ENCODE measurements at regions not wholly inside any gene's neighbourhood (a gene's known extent, or its start where the extent isn't known, plus 50 kb on each side); places are given as distances from the start of the nearest gene placed in this dataset.
"Not testable (repeated sequence)": the region's sequence is repeated elsewhere in the genome, so short reads cannot be mapped to it uniquely, and the experiment has no call there.

DNA sequence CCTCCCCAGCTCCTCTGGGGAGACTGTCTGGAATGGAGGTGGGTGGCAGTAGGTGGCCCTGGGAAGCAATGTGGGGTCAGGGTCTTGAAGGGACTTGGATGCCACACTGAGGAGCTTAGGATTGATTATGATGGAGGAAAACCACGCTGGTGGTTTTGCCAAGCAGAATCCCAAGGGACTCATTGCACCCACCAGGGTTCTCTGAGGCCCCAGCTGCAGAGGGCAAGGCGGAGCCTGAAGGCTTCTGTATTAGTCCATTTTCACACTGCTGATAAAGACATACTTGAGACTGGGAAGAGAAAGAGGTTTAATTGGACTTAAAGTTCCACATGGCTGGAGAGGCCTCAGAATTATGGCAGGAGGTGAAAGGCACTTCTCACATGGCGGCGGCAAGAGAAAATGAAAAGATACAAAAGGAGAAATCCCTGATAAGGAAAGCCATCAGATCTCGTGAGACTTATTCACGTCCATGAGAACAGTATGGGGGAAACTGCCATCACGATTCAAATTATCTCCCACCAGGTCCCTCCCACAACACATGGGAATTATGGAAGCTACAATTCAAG is 87.2 kb upstream of the YWHAQ start:
- no peak for DNase-seq (ENCODE audit: low read depth, low spot score)
- H3K27me3 ChIP-seq (ENCODE audit: insufficient read depth, insufficient read length), result no peaks in the 10 kb centered on the region
- no peaks in the 10 kb centered on the region for H3K9me3 ChIP-seq (ENCODE audit: insufficient read depth, low read length)
- H3K4me3 ChIP-seq (ENCODE audit: insufficient read length, low read depth), result no peak overlapping the region
- no peaks in the 10 kb centered on the region for H3K4me1 ChIP-seq (ENCODE audit: insufficient read depth, insufficient read length)
- H3K9ac ChIP-seq (ENCODE audit: insufficient read length, low read depth), result no peak overlapping the region
- no peaks in the 10 kb centered on the region for H3K36me3 ChIP-seq (ENCODE audit: insufficient read depth, insufficient read length, low read length)
- TF ChIP-seq ZNF274 (IDR thresholded peaks at IDR 0.05; ENCODE audit: low read depth, low read length), result no peak
- TF ChIP-seq YY1 (IDR thresholded peaks at IDR 0.05; ENCODE audit: insufficient read depth, insufficient read length), result no peak
- no peak for TF ChIP-seq SUZ12 (IDR thresholded peaks at IDR 0.05; ENCODE audit: extremely low read depth, insufficient read depth, insufficient read length)

DNA sequence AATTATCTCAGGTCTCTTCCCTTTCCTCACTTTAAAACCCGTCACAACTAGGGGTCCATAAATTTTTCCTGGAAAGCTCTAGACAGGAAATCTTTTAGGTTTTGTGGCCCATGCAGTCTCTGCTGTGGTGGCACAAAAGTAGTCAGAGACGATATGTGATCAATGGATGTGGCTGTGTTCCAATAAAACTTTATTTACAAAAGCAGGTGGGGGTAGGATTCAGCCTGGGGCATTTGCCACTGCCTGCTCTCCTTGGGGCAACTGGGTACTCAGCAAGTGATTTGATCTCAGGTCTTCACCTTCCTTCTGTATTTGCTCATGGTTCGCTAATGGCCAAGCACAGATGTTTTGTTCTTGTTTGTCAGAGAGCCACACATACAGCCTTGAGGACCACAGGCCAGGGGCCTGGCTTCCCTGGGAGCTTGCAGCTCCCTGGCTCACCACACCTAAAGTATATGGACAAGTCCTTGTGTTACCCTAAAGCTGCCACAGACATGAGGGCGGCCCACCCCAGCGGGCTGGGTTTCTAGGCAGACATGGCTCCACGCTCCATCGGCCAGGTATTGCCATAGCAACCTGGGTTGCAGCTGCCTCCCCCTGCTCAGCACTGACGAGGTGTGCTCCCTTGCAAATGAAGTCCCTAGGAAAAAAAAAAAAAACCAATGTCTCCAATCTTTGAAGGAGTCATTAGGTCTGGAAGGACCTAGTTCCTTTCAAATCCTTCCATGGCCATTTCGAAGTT is 89.7 kb upstream of the YWHAQ start:
- no peaks in the 10 kb centered on the region for H3K27me3 ChIP-seq (ENCODE audit: insufficient read depth, insufficient read length)
- TF ChIP-seq ZNF274 (IDR thresholded peaks at IDR 0.05; ENCODE audit: low read depth, low read length) (no peak), YY1 (IDR thresholded peaks at IDR 0.05; ENCODE audit: insufficient read depth, insufficient read length) (no peak), SUZ12 (IDR thresholded peaks at IDR 0.05; ENCODE audit: extremely low read depth, insufficient read depth, insufficient read length) (no peak)
- no peak for DNase-seq (ENCODE audit: low read depth, low spot score)

DNA sequence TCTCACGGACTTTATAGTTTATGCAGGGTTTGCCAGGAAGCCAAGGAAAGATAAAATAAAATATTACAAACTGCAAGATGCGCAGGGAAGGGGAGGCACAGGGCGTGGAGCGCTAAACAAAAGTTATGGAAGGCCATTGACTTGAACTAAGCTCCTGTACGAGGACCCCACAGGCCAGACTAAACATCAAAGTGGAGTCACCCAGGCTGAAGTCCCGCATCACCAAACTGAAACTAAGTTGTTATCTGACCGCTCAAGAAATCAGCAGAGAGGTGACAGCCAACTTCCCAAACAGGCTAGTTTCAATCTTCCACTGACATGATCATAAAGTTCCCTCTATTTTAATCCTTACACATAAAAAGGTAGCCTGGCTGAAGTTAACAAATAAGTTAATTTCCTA is 90.5 kb upstream of the YWHAQ start:
- Histone ChIP-seq H3K36me3 (ENCODE audit: insufficient read depth, insufficient read length, low read length) (no peaks in the 10 kb centered on the region), H3K4me1 (ENCODE audit: insufficient read depth, insufficient read length) (peaks cover 3% of the 10 kb centered on the region), H3K27me3 (ENCODE audit: insufficient read depth, insufficient read length) (no peaks in the 10 kb centered on the region), H3K4me3 (ENCODE audit: insufficient read length, low read depth) (no peak overlapping the region), H3K9ac (ENCODE audit: insufficient read length, low read depth) (no peak overlapping the region), H3K9me3 (ENCODE audit: insufficient read depth, low read length) (no peaks in the 10 kb centered on the region)
- TF ChIP-seq ZNF274 (IDR thresholded peaks at IDR 0.05; ENCODE audit: low read depth, low read length), result no peak
- DNase-seq (ENCODE audit: low read depth, low spot score), result no peak

More for the DNA sequence above, 89.7 kb upstream of the YWHAQ start:
- Histone ChIP-seq H3K9ac (ENCODE audit: insufficient read length, low read depth) (no peak overlapping the region), H3K36me3 (ENCODE audit: insufficient read depth, insufficient read length, low read length) (no peaks in the 10 kb centered on the region), H3K4me3 (ENCODE audit: insufficient read length, low read depth) (no peak overlapping the region), H3K9me3 (ENCODE audit: insufficient read depth, low read length) (no peaks in the 10 kb centered on the region), H3K4me1 (ENCODE audit: insufficient read depth, insufficient read length) (peaks cover 3% of the 10 kb centered on the region)

DNA sequence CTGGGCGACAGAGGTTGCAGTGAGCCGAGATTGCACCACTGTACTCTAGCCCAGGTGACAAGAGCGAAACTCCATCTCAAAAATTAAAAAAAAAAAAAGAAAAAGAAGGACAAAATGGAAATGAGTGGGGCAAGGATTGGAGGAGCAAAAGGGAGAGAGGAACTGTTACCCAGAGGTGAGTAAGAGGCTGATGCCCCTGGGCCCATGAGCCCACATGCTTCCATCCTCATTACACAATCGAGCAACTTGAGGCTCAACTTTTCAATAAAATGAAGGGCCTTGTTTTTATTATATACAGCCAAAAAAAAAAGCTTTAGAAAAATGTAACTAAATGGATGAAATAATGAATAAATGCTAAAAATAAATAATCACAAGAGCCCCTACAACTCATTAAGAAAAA is 91.7 kb upstream of the YWHAQ start:
- no peak for DNase-seq (ENCODE audit: low read depth, low spot score)
- Histone ChIP-seq H3K9me3 (ENCODE audit: insufficient read depth, low read length) (no peaks in the 10 kb centered on the region), H3K9ac (ENCODE audit: insufficient read length, low read depth) (no peak overlapping the region), H3K27me3 (ENCODE audit: insufficient read depth, insufficient read length) (no peaks in the 10 kb centered on the region), H3K36me3 (ENCODE audit: insufficient read depth, insufficient read length, low read length) (no peaks in the 10 kb centered on the region), H3K4me3 (ENCODE audit: insufficient read length, low read depth) (no peak overlapping the region), H3K4me1 (ENCODE audit: insufficient read depth, insufficient read length) (peaks cover 3% of the 10 kb centered on the region)
- TF ChIP-seq SUZ12 (IDR thresholded peaks at IDR 0.05; ENCODE audit: extremely low read depth, insufficient read depth, insufficient read length) (no peak), YY1 (IDR thresholded peaks at IDR 0.05; ENCODE audit: insufficient read depth, insufficient read length) (no peak), ZNF274 (IDR thresholded peaks at IDR 0.05; ENCODE audit: low read depth, low read length) (no peak)

DNA sequence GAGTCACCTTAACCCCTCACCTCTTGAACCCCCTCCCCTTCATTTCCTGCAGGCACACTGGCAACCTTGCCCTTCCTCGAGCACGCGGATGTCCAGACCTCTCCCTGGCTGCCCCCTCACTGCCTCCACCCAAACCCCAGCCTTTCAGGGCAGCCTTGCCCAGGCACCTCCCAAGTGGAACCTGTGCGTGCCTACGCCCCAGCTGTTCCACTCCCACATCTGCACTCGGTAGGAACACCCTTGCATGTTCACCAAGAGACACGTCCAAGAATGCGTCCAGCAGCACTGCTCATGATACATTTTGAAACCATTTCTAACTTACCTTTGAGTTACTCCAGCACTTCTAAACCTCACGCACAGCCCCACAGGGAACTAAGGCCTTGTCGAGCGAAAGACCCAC is 93.8 kb upstream of the YWHAQ start:
- peaks cover 3% of the 10 kb centered on the region for H3K4me1 ChIP-seq (ENCODE audit: insufficient read depth, insufficient read length)
- no peak overlapping the region for H3K4me3 ChIP-seq (ENCODE audit: insufficient read length, low read depth)
- no peaks in the 10 kb centered on the region for H3K27me3 ChIP-seq (ENCODE audit: insufficient read depth, insufficient read length)
- H3K36me3 ChIP-seq (ENCODE audit: insufficient read depth, insufficient read length, low read length), result no peaks in the 10 kb centered on the region
- H3K9me3 ChIP-seq (ENCODE audit: insufficient read depth, low read length), result no peaks in the 10 kb centered on the region
- H3K9ac ChIP-seq (ENCODE audit: insufficient read length, low read depth), result no peak overlapping the region
- TF ChIP-seq SUZ12 (IDR thresholded peaks at IDR 0.05; ENCODE audit: extremely low read depth, insufficient read depth, insufficient read length) (no peak), ZNF274 (IDR thresholded peaks at IDR 0.05; ENCODE audit: low read depth, low read length) (no peak), YY1 (IDR thresholded peaks at IDR 0.05; ENCODE audit: insufficient read depth, insufficient read length) (no peak)
- DNase-seq (ENCODE audit: low read depth, low spot score), result no peak

DNA sequence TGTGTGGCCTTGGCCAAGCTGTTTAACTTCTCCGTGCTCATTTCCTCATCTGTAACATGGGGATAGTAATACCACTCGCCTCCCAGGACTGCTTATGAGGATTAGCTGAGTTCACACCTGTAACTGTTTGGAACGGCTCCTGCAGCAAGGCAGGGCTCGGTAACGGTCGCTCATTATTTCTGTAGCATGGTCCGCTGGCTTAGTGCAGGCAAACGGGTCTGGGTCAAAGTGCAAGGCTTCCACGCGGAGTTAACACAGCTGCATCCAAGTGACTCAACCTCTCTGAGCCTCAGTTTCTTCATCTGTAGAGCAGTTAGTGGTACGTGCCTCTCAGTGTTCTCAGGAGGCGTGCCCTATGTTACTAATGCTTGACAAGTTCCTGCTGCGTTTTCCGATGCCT is 94.3 kb upstream of the YWHAQ start:
- no peak overlapping the region for H3K9ac ChIP-seq (ENCODE audit: insufficient read length, low read depth)
- peaks cover 9% of the 10 kb centered on the region for H3K4me1 ChIP-seq (ENCODE audit: insufficient read depth, insufficient read length)
- TF ChIP-seq YY1 (IDR thresholded peaks at IDR 0.05; ENCODE audit: insufficient read depth, insufficient read length) (no peak), ZNF274 (IDR thresholded peaks at IDR 0.05; ENCODE audit: low read depth, low read length) (no peak), SUZ12 (IDR thresholded peaks at IDR 0.05; ENCODE audit: extremely low read depth, insufficient read depth, insufficient read length) (no peak)
- H3K27me3 ChIP-seq (ENCODE audit: insufficient read depth, insufficient read length), result no peaks in the 10 kb centered on the region
- H3K36me3 ChIP-seq (ENCODE audit: insufficient read depth, insufficient read length, low read length), result no peaks in the 10 kb centered on the region
- H3K4me3 ChIP-seq (ENCODE audit: insufficient read length, low read depth), result no peak overlapping the region
- DNase-seq (ENCODE audit: low read depth, low spot score), result no peak
- no peaks in the 10 kb centered on the region for H3K9me3 ChIP-seq (ENCODE audit: insufficient read depth, low read length)

DNA sequence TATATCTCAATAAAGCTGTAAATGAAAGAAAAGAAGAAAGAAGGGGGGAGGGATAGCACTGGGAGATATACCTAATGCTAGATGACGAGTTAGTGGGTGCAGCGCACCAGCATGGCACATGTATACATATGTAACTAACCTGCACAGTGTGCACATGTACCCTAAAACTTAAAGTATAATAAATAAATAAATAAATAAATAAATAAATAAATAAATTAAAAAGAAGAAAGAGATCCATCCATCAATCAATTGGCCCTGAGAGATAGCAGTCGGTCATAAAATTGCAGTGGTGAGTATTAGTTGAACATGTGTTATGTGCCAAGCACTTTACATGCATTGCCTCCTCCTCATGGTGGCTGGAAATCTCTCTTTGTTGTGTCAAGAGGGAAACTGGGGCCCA is 95.2 kb upstream of the YWHAQ start:
- H3K9me3 ChIP-seq (ENCODE audit: insufficient read depth, low read length), result not testable (repeated sequence)

DNA sequence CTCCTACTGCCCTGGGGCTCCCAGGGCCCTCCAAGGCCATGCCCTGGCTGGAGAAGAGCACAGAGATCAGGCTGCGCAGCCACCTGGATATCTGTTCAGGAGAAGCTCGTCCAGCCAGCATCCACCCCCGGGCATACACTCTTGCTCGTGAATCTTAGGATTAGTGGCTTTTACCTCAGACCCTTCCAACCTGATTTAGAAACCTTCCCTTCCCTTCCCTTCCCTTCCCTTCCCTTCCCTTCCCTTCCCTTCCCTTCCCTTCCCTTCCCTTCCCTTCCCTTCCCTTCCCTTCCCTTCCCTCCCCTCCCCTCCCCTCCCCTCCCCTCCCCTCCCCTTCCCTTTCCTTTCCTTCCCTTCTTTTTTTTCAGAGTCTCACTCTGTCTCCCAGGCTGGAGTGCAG is 99.7 kb upstream of the YWHAQ start:
- not testable (repeated sequence) for H3K36me3 ChIP-seq (ENCODE audit: insufficient read depth, insufficient read length, low read length); H3K4me3 ChIP-seq (ENCODE audit: insufficient read length, low read depth); H3K9me3 ChIP-seq (ENCODE audit: insufficient read depth, low read length)

More for the DNA sequence above, 95.2 kb upstream of the YWHAQ start:
- DNase-seq (ENCODE audit: low read depth, low spot score); H3K9ac ChIP-seq (ENCODE audit: insufficient read length, low read depth); H3K27me3 ChIP-seq (ENCODE audit: insufficient read depth, insufficient read length); H3K4me3 ChIP-seq (ENCODE audit: insufficient read length, low read depth); H3K36me3 ChIP-seq (ENCODE audit: insufficient read depth, insufficient read length, low read length): not testable (repeated sequence)
- peaks cover 10% of the 10 kb centered on the region for H3K4me1 ChIP-seq (ENCODE audit: insufficient read depth, insufficient read length)

More for the DNA sequence above, 99.7 kb upstream of the YWHAQ start:
- H3K4me1 ChIP-seq (ENCODE audit: insufficient read depth, insufficient read length); H3K9ac ChIP-seq (ENCODE audit: insufficient read length, low read depth); DNase-seq (ENCODE audit: low read depth, low spot score); H3K27me3 ChIP-seq (ENCODE audit: insufficient read depth, insufficient read length): not testable (repeated sequence)

Measured in NT2/D1 (cell line).